KOPT-K1 (cell line): ENCODE measurements at regions not wholly inside any gene's neighbourhood (a gene's known extent, or its start where the extent isn't known, plus 50 kb on each side); places are given as distances from the start of the nearest gene placed in this dataset.

Experiments used
- H3K27ac ChIP-seq: fragments of 200-600 bp; sonication (generic); 2 replicates; pipeline ENCODE4 v1.5.1; 2016; ENCODE audit warnings: antibody characterized with exemption, mild to moderate bottlenecking, low read depth, low read length; ENCODE audit not compliant: poor library complexity, severe bottlenecking
- H3K36me3 ChIP-seq: fragments of 200-600 bp; sonication (generic); 2 replicates; pipeline ENCODE4 v1.5.1; 2017; ENCODE audit warnings: antibody characterized with exemption, mild to moderate bottlenecking, low read length, moderate library complexity; ENCODE audit not compliant: insufficient read depth
- H3K9me3 ChIP-seq: fragments of 200-600 bp; sonication (generic); 2 replicates; pipeline ENCODE4 v1.5.1; 2017; ENCODE audit warnings: antibody characterized with exemption, low read length, mild to moderate bottlenecking; ENCODE audit not compliant: insufficient read depth, poor library complexity, severe bottlenecking

- Histone ChIP-seq H3K36me3 (no peaks in the 10 kb centered on the region), H3K27ac (no peak overlapping the region), H3K9me3 (peaks cover 21% of the 10 kb centered on the region)
These were observed 357.6 kb upstream of the ARID1B start for GRCh38 chr6:156419594-156419993.

DNA sequence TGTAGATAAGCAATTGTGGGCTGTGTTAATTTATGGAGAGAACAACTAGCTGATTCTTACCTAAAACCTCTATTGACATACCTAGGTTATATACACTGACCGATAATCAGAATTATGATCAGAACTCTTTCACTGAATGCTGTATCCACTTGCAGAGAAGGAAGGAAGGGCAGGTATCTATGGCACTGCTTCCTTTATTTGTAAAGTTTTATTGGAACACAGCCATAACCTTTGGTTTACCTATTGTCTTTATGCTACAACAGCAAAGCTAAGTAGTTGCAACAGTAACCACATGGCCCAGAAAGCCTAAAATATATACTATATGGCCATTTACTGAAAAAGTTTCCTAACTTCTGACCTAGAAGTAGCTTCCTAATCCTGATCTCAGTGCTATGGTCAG, 358.9 kb upstream of the ARID1B start:
- no peaks in the 10 kb centered on the region for H3K36me3 ChIP-seq
- peaks cover 21% of the 10 kb centered on the region for H3K9me3 ChIP-seq
- no peak overlapping the region for H3K27ac ChIP-seq

DNA sequence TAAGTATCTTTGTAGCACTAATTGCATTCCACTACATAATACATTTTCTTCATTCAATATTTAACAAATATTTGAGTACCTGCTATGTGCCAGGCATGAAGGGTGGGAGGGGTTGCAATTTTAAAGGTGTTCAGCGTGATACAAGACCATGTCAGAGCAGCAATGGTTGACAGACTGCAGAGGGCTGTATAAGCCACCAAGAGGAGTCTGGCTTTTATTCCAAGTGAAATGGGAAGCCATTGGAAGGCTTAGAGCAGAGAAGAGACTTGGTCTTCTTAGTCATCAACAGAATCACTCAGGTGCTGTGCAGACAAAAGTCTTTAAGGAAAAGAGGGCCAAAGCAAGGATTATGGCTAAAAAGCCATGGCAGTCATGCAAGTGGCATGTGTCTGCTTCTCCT, 360.8 kb upstream of the ARID1B start:
- Histone ChIP-seq H3K9me3 (peaks cover 11% of the 10 kb centered on the region), H3K27ac (no peak overlapping the region), H3K36me3 (no peaks in the 10 kb centered on the region)

DNA sequence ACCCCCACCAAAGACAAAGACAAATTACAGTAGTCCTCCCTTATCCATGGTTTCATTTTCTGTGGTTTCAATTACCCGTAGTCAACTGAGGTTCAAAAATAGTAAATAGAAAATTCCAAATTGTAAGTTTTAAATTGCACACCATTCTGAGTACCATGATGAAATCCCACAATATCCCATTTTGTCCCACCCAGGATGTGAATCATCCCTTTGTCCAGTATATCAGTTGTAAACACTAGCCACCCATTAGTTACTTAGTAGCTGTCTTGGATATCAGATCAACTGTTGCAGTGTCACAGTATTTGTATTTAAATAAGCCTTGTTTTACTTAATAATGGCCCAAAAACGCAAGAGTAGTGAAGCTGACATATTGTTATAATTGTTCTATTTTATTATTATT, 364.0 kb upstream of the ARID1B start:
- no peak overlapping the region for H3K27ac ChIP-seq

GRCh38 chr6:156410649-156411048, 366.5 kb upstream of the ARID1B start:
- no peaks in the 10 kb centered on the region for H3K9me3 ChIP-seq
- H3K36me3 ChIP-seq, result no peaks in the 10 kb centered on the region
- no peak overlapping the region for H3K27ac ChIP-seq

More for the DNA sequence above, 364.0 kb upstream of the ARID1B start:
- Histone ChIP-seq H3K36me3 (no peaks in the 10 kb centered on the region), H3K9me3 (no peaks in the 10 kb centered on the region)

GRCh38 chr6:156408655-156409054, 368.5 kb upstream of the ARID1B start:
- no peak overlapping the region for H3K27ac ChIP-seq
- no peaks in the 10 kb centered on the region for H3K36me3 ChIP-seq
- no peaks in the 10 kb centered on the region for H3K9me3 ChIP-seq

DNA sequence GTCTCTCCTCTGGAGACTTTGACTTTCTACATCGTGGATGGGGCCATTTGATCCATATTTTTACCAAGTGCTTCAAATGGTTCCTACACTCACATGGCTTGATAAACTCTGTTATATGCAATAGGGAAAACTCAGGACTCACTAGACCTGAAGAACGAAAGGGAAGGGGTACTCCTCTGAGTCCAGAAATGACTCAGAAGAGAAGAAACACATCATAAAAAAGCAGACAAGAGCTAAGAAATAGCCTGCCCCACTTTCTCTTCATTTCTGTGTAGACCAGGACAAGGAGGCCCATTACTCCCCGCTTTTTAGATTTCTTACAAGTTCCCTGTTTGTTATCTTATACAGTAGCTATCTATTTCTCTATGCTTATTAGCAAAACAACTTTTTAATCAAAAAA, 369.8 kb upstream of the ARID1B start:
- H3K9me3 ChIP-seq, result no peaks in the 10 kb centered on the region
- H3K36me3 ChIP-seq, result no peaks in the 10 kb centered on the region
- H3K27ac ChIP-seq, result no peak overlapping the region

GRCh38 chr6:156406688-156407087, 370.5 kb upstream of the ARID1B start:
- no peak overlapping the region for H3K27ac ChIP-seq
- no peaks in the 10 kb centered on the region for H3K36me3 ChIP-seq
- H3K9me3 ChIP-seq, result no peaks in the 10 kb centered on the region

GRCh38 chr6:156406099-156406498, 371.1 kb upstream of the ARID1B start:
- Histone ChIP-seq H3K36me3 (no peaks in the 10 kb centered on the region), H3K9me3 (no peaks in the 10 kb centered on the region), H3K27ac (no peak overlapping the region)

- Histone ChIP-seq H3K9me3 (no peaks in the 10 kb centered on the region), H3K27ac (no peak overlapping the region), H3K36me3 (no peaks in the 10 kb centered on the region)
These were observed 374.6 kb upstream of the ARID1B start for GRCh38 chr6:156402628-156403027.

DNA sequence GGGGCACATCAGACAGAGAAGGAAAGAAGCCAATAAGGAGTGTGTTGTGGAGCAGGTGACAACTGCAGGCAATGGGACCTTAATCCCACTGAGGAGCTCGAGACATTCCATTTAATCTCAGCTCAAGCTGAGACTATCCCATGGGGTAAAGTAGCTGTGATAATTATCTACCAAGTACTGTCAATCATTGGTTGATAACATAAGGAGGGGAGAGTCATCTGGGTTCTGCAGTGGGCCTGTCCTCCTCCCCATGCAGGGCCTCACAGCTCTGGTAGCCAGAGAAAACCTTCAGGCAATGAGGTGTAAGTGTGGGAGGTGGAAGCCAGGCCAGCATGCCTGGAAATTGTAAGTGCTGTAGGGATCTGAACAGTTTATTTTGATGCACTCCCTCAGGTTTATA, 375.0 kb upstream of the ARID1B start:
- Histone ChIP-seq H3K9me3 (no peaks in the 10 kb centered on the region), H3K36me3 (no peaks in the 10 kb centered on the region)

GRCh38 chr6:156400487-156400886, 376.7 kb upstream of the ARID1B start:
- Histone ChIP-seq H3K9me3 (no peaks in the 10 kb centered on the region), H3K27ac (no peak overlapping the region), H3K36me3 (no peaks in the 10 kb centered on the region)

More for the DNA sequence above, 375.0 kb upstream of the ARID1B start:
- H3K27ac ChIP-seq, result no peak overlapping the region

DNA sequence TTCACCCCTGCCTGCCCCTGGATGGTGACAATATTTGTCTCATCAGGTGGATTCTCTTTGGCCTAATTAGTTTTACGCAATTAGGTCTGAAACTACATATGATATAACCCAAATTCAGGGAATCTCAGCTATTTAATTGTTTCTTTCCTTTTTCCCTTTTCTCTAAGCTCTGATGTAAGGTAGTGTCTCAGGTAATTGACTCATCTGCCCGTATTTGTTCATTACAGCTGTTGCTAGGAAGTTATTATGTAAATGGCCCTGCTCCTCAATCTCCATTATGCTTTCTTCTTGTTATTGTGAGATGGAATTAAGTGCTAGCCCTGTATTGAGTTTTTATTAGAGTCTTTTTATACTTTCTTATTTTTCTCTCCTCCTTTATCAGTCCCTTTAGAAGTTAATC, 378.2 kb upstream of the ARID1B start:
- no peaks in the 10 kb centered on the region for H3K36me3 ChIP-seq
- no peaks in the 10 kb centered on the region for H3K9me3 ChIP-seq
- no peak overlapping the region for H3K27ac ChIP-seq

DNA sequence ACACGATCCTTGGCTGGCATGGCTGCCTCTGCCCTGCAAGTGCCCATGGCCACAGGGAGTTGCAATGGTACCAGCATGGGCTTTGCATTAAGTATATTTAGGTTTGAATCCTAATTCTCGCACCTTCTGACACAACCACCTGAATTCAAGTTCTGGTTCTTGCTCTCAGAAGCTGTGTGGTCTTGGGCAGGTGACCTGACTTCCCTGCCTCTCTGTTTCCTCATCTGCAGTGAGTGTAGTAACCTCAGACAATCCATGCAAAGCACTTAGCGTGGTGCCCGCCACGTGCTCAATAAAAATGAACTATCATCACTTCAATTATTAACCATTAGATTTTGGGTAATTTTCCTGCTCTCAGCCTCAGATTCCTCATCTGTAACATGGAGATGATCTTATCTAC, 378.8 kb upstream of the ARID1B start:
- Histone ChIP-seq H3K36me3 (no peaks in the 10 kb centered on the region), H3K9me3 (no peaks in the 10 kb centered on the region), H3K27ac (no peak overlapping the region)

DNA sequence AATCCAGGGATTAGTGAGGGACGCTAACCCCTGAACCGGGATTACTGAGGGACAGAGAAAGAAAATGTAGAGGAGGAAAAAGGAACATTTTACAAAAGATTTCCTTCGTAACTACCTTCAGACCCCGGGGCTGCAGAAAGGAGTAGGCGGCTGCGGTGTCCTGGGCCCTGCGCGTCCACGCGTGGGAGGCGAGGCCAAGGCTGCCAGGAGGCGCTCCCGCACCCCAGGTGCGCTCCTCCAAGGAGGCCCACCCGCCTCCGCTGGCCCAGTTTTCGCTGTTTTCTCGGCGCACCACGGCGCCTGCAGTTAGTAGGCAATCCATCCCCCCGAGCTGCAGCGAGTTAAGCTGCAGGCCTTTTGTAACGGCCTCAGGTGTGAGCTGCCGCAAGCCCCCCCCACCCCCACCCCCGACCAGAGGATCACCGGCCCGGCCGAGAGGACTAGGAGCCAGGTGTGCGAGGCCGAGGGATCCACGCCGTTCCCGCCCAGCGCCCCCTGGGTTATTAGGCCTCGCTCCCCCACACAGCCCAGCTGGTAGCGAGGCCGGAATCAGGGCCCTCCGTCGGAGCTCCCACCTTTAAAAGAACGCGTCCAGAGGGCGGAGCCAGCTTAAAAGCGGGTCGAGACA, 380.3 kb upstream of the ARID1B start:
- Histone ChIP-seq H3K36me3 (no peaks in the 10 kb centered on the region), H3K9me3 (no peaks in the 10 kb centered on the region), H3K27ac (no peak overlapping the region)

DNA sequence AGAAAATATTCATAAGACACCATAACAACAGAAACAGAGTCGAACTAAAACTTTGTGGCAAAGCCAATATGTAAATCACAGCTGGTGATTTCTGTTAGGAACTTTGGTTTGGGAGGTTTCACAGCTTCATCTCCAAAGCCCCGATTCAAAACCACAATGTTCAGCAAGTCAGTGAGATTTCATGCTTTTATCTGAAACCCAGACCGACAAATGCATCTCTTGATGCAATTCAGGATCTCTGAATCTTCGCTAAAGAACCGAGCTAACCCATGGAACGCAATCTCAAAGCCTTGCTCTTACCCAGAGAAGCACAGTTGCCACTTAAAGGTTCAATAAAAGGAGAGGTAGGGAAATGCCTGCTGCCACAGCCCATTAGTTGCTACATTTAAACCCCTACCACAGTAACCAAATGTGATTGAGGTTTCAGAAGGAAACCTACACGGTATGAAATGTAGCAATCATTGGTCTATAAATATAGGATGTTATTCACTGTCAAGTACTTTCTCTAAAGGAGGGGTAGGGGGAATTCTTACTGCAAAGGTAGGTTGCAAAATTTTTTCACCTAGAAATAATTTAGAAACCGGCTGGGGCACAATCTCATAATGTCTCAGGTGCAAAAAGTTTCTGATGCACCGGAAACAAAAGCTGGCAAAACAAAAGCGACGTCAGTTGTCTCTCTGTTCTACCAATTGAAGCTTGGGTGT, 381.0 kb upstream of the ARID1B start:
- Histone ChIP-seq H3K36me3 (no peaks in the 10 kb centered on the region), H3K9me3 (no peaks in the 10 kb centered on the region), H3K27ac (no peak overlapping the region)
